GM19467 (cell line): ENCODE measurements at regions not wholly inside any gene's neighbourhood (a gene's known extent, or its start where the extent isn't known, plus 50 kb on each side); places are given as distances from the start of the nearest gene placed in this dataset.
A peak's percentile ranks its signal among the peaks of the same experiment; 100 is the strongest.

Source experiments
- ATAC-seq: cut with Tn5 transposase; IDR thresholded peaks from one replicate; pipeline ENCODE4 v1.9.1; 2021; ENCODE audit warnings: mild to moderate bottlenecking, moderate library complexity; ENCODE audit not compliant: unreplicated experiment

- ATAC-seq, result no peak
Measured at GRCh38 chr2:8543060-8543382, 138.8 kb upstream of the ID2 start.

DNA sequence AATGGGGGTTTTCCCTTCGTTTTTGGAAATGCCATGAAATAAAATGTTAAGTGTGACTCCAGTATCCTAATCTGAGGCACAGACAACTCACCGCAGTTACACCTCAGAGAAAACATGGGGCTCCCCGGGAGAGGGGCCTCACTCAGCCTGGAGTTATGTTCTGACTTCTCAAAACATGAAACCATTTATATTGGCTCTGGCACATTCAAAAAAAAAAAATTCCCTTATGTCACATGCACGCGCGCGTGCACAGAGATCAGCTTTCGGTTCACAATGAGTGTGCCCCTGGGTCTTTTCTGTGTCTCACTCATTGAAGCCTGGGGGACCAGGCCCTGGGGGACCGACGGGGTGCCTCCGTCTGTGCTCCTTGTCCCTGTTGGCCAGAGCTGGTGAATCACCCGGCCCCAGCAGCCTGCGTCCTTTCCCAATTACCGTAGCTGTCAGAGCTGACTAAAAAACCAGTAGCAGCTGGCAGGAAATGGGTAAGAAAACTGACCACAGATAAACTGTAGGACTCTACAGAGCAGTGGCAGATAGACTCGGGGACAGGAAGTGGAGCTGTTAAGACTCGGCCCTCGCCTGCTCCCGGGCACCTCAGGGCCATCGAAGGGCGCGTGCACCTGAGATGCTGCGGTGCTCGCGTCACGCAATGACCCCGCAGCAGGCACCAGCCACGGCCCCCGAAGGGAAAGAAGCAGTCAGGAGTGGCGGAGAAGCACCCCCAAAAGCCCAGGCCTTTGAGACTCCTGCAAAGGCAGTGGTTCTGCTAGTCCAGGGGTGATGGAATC, 138.3 kb upstream of the ID2 start:
- ATAC-seq, result peak; percentile 69

- ATAC-seq, result no peak
Measured at GRCh38 chr2:8544171-8544785, 137.6 kb upstream of the ID2 start.

DNA sequence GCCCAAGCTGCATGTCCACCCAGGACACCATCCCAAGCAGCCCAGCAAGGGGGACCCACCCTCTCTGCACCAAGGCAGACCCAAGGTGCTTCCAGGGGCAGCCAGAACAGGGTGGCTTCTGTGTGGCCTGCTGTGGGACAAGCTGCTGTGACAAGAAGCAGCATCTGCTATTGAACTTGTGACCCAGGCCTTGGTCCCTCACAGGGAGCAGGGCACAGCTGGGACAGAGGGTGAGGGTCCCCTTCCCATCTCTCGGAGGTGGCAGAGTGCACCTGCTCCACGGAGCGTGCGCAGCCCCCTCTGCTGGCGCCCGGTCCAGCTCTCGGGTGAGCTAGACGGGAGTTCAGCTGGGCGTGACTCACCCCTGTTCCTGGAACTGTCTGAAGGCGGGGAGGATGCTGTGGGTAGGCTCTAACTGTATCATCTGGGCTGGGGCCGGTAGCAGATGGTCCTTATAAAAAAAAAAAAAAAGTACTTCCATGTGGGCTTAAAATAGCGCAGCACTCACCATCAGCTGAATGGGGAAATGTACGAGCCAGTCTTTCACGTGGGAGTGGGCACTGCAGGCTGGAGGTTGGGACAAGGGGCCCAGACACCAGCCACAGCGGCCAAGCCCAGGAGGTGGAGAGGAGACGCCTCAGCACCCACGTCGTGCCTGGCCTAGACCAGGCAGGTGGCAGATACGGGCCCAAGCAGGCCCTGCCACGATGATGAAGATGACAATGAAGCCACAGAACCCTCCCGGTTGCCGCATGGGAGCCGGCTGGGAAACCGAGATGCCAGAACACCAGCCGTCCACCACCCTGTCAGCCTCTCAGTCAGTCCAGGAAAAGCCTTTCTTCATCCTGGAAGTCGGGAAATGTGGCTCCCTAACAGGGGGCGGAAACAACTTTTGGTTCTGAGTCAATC, 136.8 kb upstream of the ID2 start:
- peak; percentile 46 for ATAC-seq

- ATAC-seq, result no peak
Measured at GRCh38 chr2:8545695-8546611, 135.9 kb upstream of the ID2 start.

DNA sequence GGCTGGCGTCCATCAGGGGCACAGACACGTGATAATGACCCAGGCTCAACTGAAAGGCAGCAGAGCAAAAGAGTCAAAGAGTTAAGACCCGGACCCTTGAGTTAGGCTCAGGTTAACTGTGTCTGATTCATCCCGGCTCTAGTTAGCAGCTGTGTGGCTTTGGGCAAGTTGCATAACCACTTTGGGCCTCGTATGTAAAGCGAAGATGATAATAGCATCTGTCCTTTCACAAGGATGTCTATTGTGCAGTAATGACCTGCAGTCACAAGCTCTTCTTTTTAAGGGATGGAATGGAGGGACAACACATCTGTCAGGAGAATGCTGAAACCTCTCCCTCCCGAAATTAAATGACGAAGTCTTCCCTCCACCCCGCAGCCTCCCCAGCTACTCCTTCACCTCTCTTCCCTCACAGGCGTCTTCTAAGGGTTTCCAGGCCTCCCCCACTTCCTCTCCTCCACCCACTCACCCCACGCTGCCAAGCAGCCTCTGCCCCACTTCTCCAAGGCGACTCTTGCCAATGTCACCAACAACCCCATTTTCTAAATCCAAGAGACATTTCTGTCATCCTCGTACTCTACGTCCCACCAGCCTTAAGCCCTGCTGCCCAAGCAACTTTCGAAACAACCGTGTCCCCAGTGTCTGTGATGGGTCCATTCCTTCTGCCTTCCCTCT, 135.1 kb upstream of the ID2 start:
- no peak for ATAC-seq

GRCh38 chr2:8547284-8548064, 134.4 kb upstream of the ID2 start:
- no peak for ATAC-seq

- no peak for ATAC-seq
Measured at GRCh38 chr2:8548065-8548618, 133.7 kb upstream of the ID2 start.

DNA sequence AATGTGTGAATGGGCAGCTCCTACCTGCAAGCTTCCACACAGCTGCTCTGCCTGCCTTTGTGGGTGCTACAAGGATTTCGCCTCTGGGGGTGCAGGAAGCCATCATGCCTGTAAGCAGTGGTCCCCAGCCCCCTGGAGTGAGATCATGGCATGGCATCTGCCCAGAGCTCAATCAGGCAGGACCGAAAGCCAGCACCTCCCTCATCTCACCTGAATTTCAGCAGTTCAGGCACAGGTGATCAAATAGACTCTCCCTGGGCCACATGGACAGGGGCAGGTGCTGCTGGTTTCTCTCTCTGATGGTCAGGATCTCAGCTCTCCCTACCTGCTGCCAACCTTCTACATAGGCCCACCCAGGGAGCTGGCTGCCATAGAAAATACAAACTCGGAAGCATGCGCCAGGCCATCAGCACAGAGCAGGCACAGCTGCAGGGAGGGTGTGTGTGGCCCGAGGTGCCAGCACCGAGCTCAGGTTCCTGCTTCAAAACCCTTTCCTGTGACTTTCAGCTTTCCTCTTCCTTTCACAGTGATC, 133.2 kb upstream of the ID2 start:
- no peak for ATAC-seq

- no peak for ATAC-seq
Measured at GRCh38 chr2:8549273-8549922, 132.5 kb upstream of the ID2 start.

GRCh38 chr2:8549942-8550341, 131.9 kb upstream of the ID2 start:
- no peak for ATAC-seq

DNA sequence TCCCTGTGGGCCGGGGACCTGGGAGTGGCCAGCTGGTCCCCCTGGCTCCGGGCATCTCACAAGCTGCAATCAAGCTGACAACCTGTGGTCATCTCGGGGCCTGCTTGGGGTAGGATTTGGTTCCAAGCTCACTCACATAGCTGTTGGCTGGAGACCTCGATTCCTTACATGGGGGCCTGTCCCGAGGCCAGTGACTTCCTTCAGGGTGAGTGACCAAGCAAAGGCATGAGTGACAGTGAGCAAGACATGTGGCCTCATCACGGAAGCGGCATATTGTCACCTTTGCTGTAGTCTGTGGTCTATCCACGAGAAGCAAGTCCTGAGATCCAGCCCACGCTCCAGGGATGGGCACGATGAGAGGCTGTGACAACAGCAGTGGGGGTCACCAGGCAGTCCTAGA, 131.4 kb upstream of the ID2 start:
- ATAC-seq, result no peak

DNA sequence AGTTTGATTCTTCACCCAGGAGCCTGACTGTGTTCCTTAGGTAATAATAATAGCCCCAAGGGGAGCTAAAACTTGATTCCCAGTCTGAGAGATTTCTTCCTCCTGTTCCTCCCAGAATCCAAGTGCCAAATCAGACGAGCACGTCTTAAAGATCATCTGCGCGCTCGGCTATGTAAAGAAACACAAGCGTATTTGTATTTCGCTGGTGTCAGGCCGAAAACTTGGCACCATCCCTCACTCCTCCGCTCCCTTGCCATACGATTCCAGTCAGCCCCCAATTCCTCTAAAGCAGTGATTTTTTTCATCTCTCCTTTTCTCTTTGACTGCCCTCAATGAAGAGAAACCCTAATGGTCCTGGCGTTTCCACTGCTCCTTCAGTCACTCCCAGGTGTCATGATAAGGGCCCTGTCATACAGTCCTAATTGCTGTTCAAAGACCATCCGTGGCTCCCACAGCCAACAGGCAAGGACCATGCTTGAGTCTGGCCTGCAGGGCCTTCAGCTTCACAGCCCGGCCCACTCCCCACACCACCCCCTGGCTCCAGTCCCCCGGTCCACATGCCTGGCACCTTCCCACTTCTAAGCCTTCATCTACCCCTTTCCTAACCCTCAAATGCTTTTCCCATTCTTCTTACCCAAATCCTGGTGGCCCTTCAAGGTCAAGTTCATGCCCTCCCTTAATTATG, 130.8 kb upstream of the ID2 start:
- ATAC-seq, result no peak

DNA sequence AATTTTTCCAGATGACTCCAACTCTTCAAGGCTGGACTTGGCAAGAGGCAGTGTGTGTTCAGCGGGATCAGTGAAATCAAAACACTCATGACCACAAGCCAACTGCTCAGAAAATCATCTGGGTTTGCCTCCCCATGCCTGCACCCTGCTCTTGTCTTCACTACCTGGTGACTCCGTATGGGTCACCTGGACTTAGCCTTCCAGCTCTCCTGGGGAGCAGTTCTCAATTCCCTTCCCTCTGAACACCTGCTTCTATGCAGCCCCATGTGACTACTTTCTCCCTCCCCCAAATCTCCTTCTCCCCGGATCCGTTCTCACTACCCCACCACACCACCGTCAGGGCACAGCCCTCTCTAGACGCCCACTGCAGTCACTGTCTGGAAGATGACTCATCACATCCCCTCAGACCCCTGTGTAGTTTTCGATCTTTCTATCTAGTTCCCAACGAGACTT, 130.2 kb upstream of the ID2 start:
- peak; percentile 46 for ATAC-seq

DNA sequence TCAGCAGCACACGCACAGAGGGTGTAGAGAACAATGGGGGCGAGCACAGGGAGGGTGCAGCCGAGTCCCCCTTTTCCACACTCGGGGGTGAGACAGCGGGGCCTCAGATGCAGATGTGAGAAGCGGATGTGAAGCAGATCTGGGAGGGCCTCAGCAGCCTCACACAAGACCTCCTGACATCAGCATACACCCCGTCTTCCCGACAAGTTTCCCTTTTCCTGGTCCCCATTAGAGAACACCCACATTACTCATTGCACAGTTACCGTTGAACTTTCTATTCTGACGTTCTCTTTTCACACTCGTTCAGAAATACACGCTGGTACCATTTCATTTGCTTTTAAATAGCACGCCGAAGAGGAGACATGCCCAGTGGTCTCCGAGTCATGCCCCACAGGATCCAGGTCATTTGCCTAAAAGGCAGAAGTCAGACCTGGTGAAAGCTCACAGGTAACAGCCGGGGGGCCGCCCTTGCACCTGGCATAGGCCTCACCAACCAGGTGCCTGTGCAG, 129.5 kb upstream of the ID2 start:
- no peak for ATAC-seq

DNA sequence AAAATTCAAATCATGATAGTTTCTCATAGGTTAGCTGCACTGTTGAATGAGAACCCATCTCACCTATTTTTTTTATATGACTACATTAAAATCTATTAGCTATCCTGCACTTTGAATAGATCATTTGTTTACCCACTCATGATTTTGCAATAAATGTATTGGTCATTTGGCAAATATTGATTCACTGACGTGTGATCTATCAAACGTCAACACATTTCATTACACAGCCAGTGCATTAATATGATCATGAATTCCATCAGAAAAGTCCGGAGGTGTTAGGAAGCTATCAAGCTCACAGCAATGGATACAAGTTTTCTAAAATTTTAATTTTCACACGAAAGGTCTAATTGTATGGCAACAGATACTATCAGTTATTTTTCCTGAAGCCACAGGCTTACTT, 128.2 kb upstream of the ID2 start:
- ATAC-seq, result no peak

DNA sequence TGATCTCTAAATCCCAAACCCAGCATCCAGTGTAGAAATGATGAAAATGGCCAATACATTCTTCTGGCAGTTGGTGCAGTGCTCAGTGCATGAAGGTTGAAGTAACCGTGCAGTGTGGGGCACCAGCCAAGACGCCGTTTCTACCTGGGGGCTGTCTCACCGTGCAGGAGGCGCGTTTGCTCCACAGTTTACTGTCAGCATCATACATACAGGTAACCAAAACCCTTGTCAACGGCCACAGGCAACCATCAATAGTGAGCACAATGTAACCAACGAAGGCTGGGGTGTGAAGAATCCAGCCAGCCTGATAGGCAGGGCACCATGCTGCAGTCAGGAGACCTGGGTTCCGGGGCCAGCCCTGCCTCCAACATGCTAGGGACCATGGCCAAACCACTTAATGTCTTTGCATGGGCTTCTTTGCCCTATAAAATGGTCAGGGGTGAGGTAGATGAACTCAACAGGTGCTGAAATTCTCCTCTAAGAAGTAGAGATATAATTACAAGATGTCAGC, 127.5 kb upstream of the ID2 start:
- no peak for ATAC-seq
